DMS79 (cell line): ENCODE measurements at regions not wholly inside any gene's neighbourhood (a gene's known extent, or its start where the extent isn't known, plus 50 kb on each side); places are given as distances from the start of the nearest gene placed in this dataset.

Experiments
- DNase-seq: peaks from one replicate; lab custom pipeline; 2025; lab: John Stamatoyannopoulos, UW

GRCh38 chr9:1962588-1963106 is 52.5 kb upstream of the SMARCA2 start:
- no peak for DNase-seq

- no peak for DNase-seq
Observed at GRCh38 chr9:1964093-1964492, 51.1 kb upstream of the SMARCA2 start.
